ENCODE measurements at regions not wholly inside any gene's neighbourhood (a gene's known extent, or its start where the extent isn't known, plus 50 kb on each side); places are given as distances from the start of the nearest gene placed in this dataset.

DNA sequence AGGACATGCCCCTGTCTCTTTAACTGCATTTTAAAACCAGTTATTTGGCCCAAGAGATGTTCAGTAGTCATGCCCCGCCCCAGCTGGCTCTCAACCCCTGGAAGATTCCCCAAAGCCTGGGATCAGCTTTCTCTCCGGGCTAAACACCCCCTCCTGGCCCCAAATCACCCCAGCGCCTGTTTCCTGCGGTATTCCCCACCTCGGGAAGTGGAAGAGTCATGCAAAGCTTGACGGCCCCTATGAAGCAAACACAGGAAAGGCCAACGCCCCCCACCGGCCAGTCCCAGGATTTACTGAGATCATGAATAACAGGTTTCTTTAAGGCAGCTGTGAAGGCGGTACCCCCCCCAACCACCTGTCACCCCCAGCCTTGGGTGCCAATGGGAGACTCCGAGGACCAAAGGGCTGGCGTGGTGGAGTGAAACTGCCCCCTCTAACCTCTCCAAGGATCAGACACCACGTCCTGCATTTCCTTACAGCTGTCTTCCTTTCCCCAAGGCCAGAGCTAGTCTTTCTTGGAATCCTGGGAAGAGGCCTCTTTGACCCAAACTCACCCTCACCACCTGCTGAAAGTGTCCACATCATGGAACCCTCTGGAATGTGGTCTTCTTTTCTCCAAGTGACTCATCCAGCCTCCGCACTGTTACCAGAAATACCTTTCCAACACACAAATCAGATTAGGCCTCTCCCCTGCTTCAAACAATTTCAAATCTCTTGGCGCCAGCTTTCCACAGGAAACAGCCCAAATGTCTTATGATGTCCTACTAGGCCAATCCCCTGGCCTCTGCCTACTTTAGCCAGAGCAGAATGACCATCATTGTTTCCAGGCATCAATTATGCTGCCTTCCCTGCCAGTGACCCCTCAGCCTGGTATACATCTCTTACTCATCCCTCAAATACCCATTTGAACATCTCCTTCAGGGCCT lies 301.5 kb downstream of the ZEB1 start:
- intact Hi-C loops (cut with DNase I) = no loop called here
- DNase-seq (ENCODE audit: low spot score) = peak; percentile 90

GRCh38 chr10:31619531-31620061 lies 300.6 kb downstream of the ZEB1 start:
- no peak for DNase-seq (ENCODE audit: low spot score)
- intact Hi-C loops (cut with DNase I) = no loop called here

DNA sequence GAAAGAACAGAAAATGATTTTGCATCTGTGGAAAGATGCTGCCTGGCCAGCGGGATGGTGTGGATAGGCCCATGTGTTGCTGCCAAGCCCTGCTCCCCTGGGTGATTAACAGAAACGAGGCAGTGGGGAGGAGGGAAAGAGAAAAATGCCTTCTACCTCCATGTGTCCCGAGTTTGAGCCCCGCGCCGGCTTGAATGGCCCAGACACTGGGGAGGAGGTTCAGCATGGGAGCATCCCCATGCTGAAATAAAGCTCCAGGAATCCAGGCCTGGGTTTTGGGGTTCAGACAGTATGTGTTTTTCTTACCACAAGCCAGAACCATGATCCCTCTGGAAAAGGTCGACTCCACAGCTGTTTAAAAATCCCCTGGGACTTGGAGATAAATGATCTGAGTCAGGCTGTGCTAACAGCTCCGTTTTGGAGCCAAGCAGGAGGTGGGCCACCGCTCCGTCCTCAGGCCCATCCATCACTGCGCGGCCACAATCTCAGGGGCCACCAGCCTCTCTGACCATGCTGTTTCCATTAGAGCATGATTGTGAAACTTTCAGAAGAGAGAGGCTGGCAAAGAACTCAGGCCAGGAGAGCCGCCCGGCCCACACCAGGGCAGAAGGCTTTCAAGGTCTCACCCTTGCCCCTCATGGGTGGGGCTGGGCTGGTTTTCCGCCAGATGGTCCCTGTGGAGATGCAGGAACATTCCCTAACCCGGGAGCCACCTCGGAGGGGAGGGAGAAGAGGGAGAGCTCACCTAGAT lies 299.7 kb downstream of the ZEB1 start:
- intact Hi-C loops (cut with DNase I) = no loop called here

DNA sequence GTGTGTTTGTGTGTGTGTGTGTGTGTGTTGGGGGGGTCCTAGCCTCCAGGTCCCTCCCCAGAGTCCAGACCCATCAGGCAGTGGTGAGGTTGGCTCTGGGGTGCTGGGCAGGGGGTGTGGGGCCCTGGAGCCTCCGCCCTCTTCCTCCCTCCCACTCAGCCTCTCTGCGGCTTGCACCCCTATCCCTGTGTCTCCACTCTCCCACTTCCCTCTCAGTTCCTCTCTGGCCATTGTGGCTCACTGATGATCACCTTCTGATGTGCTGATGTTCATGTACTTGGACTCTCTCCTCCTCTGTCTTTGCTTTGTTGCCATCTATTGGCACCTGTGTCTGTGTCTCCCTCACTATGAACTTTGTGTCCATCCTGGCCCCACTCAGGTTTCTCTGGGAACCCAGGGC lies 298.7 kb downstream of the ZEB1 start:
- no peak for DNase-seq (ENCODE audit: low spot score)
- intact Hi-C loops (cut with DNase I) = no loop called here

More for the DNA sequence above, 299.7 kb downstream of the ZEB1 start:
- DNase-seq (ENCODE audit: low spot score) = peak; percentile 90

GRCh38 chr10:31617133-31617532 lies 298.1 kb downstream of the ZEB1 start:
- intact Hi-C loops (cut with DNase I) = no loop called here
- DNase-seq (ENCODE audit: low spot score) = no peak

GRCh38 chr10:31615129-31615528 lies 296.1 kb downstream of the ZEB1 start:
- intact Hi-C loops (cut with DNase I) = no loop called here
- DNase-seq (ENCODE audit: low spot score) = no peak

- no peak for DNase-seq (ENCODE audit: low spot score)
- intact Hi-C loops (cut with DNase I) = no loop called here
Measured at GRCh38 chr10:31614611-31615010, 295.6 kb downstream of the ZEB1 start.

DNA sequence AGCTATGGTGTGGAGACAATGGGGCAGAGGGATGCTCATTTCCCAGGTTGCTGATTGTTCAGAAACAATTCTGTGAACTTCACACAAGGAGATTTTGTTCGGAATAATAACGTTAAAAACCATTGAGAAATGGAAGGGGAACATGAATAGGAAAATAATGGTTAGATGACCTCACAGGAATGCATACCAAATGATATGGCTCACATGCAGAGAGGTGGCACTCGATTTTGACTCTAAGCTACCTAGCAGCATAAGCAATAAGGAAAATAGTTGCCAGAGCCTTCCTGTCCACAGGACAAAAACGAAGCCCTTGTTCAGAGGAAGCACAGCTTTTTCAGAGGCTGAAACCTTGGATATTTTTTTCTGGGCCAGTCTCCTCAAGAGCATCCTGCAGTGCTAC lies 293.1 kb downstream of the ZEB1 start:
- intact Hi-C loops (cut with DNase I) = no loop called here
- no peak for DNase-seq (ENCODE audit: low spot score)

GRCh38 chr10:31611161-31611560 lies 292.1 kb downstream of the ZEB1 start:
- no peak for DNase-seq (ENCODE audit: low spot score)
- intact Hi-C loops (cut with DNase I) = no loop called here

DNA sequence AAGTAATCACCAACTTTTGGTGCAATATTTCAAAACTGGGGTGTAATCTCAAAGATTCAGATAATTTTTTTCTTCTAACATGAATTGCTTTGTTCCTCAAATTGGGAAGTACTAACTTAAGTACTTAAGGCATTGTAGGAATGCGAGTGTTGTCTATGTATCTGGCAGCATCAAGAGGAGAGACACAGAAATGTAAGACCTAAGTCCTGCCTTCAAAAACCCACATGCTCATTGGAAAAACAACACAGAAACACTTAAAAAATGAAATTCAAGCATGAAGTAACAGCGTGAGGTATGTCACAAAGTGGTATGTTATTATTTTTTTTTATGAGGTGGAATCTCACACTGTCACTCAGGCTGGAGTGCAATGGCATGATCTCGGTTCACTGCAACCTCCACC lies 288.5 kb downstream of the ZEB1 start:
- DNase-seq (ENCODE audit: low spot score) = no peak
- intact Hi-C loops (cut with DNase I) = no loop called here

DNA sequence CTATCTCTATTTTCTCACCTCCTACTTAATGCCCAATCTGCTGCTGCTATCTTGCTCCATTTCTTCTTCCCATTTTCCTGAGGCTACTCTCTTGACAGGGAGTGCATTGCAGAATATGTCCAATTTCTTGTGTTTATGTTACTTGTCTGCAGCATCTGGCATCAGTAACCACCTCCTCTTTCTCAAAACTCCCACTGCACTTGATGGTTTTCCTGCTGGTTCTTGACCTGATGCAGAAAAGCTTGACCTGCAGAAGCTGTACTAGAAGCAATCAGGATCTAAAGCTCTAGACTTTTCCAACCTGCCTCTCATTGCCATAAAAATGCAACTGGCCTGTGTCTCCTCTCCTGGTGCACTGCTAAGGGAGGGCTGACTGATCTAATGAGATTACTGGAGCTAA lies 287.8 kb downstream of the ZEB1 start:
- DNase-seq (ENCODE audit: low spot score) = no peak
- intact Hi-C loops (cut with DNase I) = no loop called here

DNA sequence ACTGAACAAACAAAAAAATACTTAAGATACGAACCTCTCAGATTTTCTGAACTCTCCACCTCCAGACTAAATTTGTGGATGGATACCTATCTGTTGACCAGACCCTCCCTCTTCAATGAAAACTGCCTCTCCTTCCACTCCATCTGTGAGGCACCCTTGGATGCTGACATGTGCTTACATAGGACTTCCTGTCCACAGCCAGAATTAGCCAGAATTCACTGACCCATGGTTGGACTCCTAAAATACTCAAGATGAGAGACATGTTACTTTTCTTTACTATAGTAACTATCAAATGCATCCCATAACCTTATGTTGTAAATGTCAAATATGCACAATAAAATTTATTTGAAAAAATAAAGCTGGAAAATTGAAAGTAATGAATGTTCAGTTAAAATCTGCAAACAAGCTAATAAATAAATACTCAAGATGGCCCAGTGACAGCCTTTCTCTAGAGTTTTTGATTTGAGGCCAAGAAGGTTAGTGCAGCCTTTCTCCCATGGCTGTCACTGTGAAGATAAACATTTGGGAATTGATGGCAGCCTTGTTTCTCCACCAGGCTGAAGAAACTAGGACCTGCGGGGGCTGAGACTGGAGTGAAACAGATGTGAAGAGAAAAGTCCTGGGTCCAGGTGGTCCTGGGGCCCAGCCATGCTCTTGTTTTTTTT lies 287.0 kb downstream of the ZEB1 start:
- intact Hi-C loops (cut with DNase I) = no loop called here
- DNase-seq (ENCODE audit: low spot score) = no peak

DNA sequence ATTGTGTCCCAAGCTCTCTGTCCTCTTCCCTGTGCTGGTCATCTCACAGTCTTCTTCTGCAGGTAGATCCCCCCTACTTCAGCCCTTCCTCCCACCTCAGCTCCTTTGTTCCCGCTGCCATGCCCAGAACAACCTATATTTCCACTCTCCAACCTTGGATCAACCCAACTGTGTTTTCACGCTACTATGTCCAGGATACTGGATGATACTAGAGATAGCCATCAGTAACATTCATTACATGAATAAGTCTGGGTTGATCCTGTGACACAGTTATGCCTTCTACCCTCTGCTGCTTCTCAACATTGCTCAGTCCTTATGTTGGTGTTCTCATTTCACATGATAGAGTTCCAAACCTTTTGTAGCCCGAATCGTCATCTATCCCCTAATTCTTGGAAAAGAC lies 286.4 kb downstream of the ZEB1 start:
- intact Hi-C loops (cut with DNase I) = no loop called here
- DNase-seq (ENCODE audit: low spot score) = no peak

DNA sequence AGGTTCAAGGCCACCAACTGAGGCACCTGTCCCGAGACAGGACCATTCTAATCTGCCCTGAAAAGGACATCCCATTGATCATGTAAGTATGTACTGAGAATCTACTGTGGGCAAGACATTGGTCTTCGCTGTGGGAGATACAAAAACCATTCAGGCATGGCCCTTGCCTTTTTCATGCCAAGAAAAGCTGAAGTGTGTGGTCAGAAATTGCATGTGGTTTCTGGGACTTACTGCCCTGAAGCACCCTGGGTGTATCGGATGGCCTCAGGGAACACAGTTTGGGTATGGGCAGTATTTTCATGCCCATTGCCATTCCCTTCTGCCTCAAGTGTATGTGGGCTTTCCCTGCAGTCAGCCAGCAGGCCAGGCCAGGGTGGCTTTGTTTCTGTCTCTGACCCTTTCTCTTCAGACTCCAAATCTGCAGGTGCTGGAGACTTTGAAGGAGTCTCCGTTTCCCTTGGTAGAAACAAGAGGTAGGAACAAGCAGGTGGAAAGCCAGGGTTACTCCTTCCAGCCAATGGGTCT lies 285.7 kb downstream of the ZEB1 start:
- DNase-seq (ENCODE audit: low spot score) = no peak
- intact Hi-C loops (cut with DNase I) = no loop called here

- no peak for DNase-seq (ENCODE audit: low spot score)
- intact Hi-C loops (cut with DNase I) = no loop called here
Measured at GRCh38 chr10:31604096-31604495, 285.1 kb downstream of the ZEB1 start.

- DNase-seq (ENCODE audit: low spot score) = peak; percentile 99
- intact Hi-C loops (cut with DNase I) = no loop called here
Measured at GRCh38 chr10:31603235-31604087, 284.4 kb downstream of the ZEB1 start.

DNA sequence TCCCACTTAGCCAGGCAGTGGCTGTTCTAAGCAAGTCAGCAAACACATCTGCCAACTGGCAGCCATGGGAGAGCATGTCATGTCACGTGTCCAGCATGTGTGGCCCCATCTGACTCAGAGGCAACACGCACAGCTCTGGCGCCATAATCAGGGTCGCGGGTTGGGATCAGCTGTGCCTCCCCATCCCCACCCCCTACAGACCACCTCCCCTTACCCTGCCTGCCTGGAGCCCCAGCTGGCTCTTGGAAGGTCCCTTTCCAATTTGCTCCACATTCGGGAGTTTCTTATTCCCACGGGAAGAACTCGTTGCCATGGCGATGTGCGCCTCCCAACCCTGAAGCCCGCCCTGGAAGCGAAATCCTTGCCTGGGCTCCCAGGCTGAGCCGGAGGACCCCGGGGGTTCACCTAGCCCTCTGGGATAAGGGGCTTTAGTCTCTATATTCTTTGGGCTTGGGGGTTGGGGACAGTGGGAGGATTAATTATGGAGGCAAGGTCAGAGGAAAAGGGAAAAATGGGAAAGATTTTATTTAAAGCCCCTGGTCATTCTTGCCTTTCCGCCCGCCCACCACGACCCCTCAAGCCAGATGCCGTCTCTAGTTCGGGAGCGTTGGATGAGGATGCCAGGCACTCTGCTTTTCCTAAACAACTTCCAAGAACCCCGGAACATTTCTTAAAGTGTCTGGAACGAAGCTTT lies 283.7 kb downstream of the ZEB1 start:
- peak; percentile 96 for DNase-seq (ENCODE audit: low spot score)
- intact Hi-C loops (cut with DNase I) = no loop called here

- intact Hi-C loops (cut with DNase I) = no loop called here
- no peak for DNase-seq (ENCODE audit: low spot score)
Measured at GRCh38 chr10:31601136-31601535, 282.1 kb downstream of the ZEB1 start.
